22Rv1 (cell line): ENCODE measurements at regions not wholly inside any gene's neighbourhood (a gene's known extent, or its start where the extent isn't known, plus 50 kb on each side); places are given as distances from the start of the nearest gene placed in this dataset.

Experiments
- H3K27ac ChIP-seq: fragments of 450-650 bp; 2 replicates; pipeline ENCODE4 v1.5.1; 2017
- CTCF ChIP-seq: fragments of 450-650 bp; IDR thresholded peaks from 2 replicates; pipeline ENCODE4 v1.5.1; 2017; ENCODE audit warnings: mild to moderate bottlenecking
- ZFX ChIP-seq: fragments of 450-650 bp; IDR thresholded peaks from 2 replicates; pipeline ENCODE4 v1.6.1; 2017; ENCODE audit warnings: antibody characterized with exemption, borderline replicate concordance

GRCh38 chr10:94125856-94126255 lies 132.1 kb downstream of the PLCE1 start:
- no peak overlapping the region for H3K27ac ChIP-seq

GRCh38 chr10:94129393-94130130 lies 135.8 kb downstream of the PLCE1 start:
- H3K27ac ChIP-seq, result no peak overlapping the region
- TF ChIP-seq ZFX, result no peak
- TF ChIP-seq CTCF, result no peak

More at GRCh38 chr10:94125856-94126255, 132.1 kb downstream of the PLCE1 start:
- TF ChIP-seq CTCF, result no peak
- TF ChIP-seq ZFX, result no peak

- TF ChIP-seq ZFX (no peak), CTCF (no peak)
- no peak overlapping the region for H3K27ac ChIP-seq
Observed at GRCh38 chr10:94131885-94132284, 138.2 kb downstream of the PLCE1 start.

- H3K27ac ChIP-seq, result no peak overlapping the region
- no peak for TF ChIP-seq CTCF
Observed at GRCh38 chr10:94133239-94133638, 139.5 kb downstream of the PLCE1 start.

- H3K27ac ChIP-seq, result no peak overlapping the region
- no peak for TF ChIP-seq CTCF
- no peak for TF ChIP-seq ZFX
Observed at GRCh38 chr10:94137747-94138146, 144.0 kb downstream of the PLCE1 start.

- TF ChIP-seq CTCF (no peak), ZFX (no peak)
- H3K27ac ChIP-seq, result no peak overlapping the region
Observed at GRCh38 chr10:94138391-94138790, 144.7 kb downstream of the PLCE1 start.

GRCh38 chr10:94143261-94143660 lies 149.5 kb downstream of the PLCE1 start:
- no peak overlapping the region for H3K27ac ChIP-seq
- TF ChIP-seq CTCF, result no peak
- TF ChIP-seq ZFX, result no peak
